Gastrocnemius medialis (tissue), 4 donors: ENCODE measurements at regions not wholly inside any gene's neighbourhood (a gene's known extent, or its start where the extent isn't known, plus 50 kb on each side); places are given as distances from the start of the nearest gene placed in this dataset.

Source experiments
- POLR2A ChIP-seq, 2 donors: fragments of 450-650 bp; IDR thresholded peaks; one replicate each; pipeline ENCODE4 v1.6.1; 2017; ENCODE audit warnings: antibody characterized with exemption in 2 of 2, mild to moderate bottlenecking in 2 of 2, moderate library complexity in 2 of 2
- TF ChIP-seq, protein P1 (sequence below), 5 experiments: fragments of 450-650 bp in 3 of 5; fragments of 200-600 bp in 2 of 5; sonication (generic) in 2 of 5; IDR thresholded peaks in 4 of 5; conservative IDR thresholded peaks in 1 of 5; 1 replicate in 4 of 5; 2 replicates in 1 of 5; pipeline ENCODE4 v1.5.1; 2016 to 2019; ENCODE audit warnings: antibody characterized with exemption in 5 of 5, mild to moderate bottlenecking in 3 of 5, moderate library complexity in 3 of 5

DNA sequence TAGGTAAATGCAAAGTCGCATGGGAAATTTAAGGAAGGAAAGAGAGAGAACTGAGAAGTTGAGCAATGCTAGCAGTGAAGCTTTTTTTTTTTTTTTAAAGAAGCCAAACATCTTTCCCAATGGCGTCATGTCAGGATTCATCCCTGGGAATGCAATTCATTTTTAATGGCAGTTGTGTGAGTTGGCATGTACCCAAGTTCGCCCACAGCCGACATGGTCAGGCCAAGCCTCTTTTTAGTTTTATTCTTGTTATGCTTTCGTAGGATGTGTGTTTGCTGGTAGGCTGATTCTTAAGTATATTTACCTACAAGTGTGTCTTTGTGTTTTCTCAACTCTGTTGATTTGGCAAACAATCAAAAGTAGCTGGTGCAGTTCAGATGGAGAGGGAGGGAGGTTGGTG, 127.6 kb upstream of the ITGA6 start:
- TF ChIP-seq, protein P1, sequence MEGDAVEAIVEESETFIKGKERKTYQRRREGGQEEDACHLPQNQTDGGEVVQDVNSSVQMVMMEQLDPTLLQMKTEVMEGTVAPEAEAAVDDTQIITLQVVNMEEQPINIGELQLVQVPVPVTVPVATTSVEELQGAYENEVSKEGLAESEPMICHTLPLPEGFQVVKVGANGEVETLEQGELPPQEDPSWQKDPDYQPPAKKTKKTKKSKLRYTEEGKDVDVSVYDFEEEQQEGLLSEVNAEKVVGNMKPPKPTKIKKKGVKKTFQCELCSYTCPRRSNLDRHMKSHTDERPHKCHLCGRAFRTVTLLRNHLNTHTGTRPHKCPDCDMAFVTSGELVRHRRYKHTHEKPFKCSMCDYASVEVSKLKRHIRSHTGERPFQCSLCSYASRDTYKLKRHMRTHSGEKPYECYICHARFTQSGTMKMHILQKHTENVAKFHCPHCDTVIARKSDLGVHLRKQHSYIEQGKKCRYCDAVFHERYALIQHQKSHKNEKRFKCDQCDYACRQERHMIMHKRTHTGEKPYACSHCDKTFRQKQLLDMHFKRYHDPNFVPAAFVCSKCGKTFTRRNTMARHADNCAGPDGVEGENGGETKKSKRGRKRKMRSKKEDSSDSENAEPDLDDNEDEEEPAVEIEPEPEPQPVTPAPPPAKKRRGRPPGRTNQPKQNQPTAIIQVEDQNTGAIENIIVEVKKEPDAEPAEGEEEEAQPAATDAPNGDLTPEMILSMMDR (IDR thresholded peaks at IDR 0.05 in 4 of 5, conservative IDR thresholded peaks at IDR 0.05 in 1 of 5): no peak
- no peak for TF ChIP-seq POLR2A (IDR thresholded peaks at IDR 0.05)
